GM19035 (cell line): ENCODE measurements at regions not wholly inside any gene's neighbourhood (a gene's known extent, or its start where the extent isn't known, plus 50 kb on each side); places are given as distances from the start of the nearest gene placed in this dataset.

Source experiments
- ATAC-seq: cut with Tn5 transposase; IDR thresholded peaks from one replicate; pipeline ENCODE4 v1.9.1; 2021; ENCODE audit not compliant: unreplicated experiment

DNA sequence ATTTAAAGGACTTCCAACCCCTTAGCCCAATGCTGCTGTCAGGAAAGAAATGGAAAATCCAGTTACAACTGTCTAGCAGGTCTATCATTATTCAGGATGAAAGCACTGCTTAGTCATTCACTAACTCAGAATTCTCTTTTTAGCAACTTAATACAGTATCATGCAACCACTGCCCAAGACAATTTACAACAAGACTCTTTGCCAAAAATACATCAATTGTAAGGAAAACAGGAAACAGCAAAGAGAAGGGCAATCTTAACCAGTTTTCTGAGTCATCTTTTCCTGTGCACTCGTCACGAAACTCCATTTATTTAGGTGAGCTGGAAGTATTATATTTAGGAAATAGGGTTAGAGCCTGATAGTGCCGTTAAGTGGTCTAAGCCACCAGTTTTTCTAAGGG is 1197.7 kb upstream of the CITED2 start:
- ATAC-seq = no peak

DNA sequence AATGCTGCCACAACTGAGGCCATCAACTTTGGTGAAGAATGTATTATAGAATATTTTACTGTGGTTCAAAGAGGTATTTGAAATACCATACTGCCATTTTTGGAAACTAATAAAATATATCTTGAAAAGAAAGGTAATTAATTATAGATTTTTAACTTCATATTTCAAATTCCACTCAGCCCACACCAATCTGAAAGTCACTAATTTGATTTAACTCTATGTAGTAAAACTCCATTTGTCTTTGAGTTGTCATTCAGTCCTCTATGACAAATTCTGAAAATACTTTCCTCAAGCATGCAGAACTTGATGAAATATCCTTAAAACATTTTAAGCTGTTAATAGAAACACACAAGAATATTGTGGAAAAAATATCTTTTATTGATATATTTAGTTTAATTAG is 1196.7 kb upstream of the CITED2 start:
- ATAC-seq = no peak

DNA sequence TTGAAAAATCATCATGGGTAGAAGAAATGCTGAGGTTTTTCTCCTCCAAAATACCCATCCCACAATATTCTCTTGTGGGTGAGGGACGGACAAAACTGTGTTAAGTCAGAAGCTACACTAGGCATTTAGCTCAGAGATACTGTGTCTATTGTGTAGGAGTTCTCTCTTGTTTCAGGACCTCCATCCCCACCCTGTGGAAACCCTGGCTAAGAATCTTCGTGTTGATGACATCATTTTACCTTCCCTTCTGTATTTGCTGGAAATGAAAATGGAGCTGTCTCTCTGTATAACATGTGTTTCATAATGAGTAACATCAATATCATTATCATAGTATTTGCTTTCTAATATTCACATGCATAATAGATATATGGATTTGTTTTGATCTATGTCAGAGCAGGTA is 1193.0 kb upstream of the CITED2 start:
- ATAC-seq = no peak

DNA sequence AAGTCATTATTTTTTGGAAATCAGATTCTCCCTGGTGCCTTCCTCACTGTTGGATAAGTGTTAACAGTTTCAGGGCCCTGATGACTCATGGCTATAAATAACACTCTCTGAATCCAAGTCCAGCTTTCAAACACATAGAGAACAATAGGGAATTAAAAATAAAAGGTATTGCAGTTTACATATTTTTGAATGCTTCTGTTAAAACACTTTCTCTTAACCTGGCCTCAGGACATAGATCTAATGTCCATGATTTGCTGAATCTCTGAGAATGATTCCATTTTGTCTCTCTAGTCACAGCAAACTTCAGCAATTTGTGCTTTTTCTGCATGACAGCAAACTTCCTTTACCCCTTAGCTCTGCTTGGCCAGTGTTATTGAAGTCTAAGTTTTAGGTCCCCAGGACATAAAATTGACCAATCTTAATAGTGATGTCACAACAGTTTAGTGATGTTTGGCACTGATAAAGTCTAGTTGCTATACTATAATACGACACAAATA is 1192.4 kb upstream of the CITED2 start:
- no peak for ATAC-seq

DNA sequence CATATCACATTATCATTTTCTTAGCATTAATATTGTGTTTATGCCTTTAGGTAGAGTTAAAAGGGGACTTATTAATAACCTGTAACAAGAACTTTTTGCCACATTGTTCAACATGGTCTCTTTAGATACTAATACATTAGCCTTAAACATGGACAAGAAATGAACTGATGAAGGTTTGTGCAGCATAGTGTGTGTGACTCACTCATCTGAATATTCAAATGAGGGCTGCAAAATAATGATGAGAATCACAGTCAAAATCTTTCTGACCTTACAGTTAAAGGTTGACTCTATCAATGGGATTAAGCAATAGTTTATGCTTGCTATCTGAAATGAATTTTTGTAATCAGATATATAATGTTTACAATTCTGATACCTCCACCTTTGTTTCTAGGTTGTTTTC is 1189.3 kb upstream of the CITED2 start:
- ATAC-seq = no peak

DNA sequence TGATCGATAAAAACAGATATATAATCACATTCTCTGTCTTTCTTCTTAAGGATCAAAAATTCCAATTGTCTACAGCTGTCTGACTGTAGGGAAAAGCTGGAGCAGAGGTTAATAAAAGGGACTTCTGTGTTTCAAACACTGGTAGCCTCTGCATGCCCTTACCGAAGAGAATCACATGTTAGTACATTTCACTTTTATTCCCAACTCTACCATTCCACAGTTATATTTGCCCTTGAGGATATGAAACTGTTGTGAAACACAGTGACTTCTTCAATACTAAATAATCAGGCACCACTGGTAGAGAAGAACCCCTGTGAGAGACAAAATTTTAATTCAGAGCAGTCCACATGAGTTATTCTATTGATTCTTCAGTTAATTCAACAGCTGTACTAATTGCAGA is 1187.3 kb upstream of the CITED2 start:
- ATAC-seq = no peak

DNA sequence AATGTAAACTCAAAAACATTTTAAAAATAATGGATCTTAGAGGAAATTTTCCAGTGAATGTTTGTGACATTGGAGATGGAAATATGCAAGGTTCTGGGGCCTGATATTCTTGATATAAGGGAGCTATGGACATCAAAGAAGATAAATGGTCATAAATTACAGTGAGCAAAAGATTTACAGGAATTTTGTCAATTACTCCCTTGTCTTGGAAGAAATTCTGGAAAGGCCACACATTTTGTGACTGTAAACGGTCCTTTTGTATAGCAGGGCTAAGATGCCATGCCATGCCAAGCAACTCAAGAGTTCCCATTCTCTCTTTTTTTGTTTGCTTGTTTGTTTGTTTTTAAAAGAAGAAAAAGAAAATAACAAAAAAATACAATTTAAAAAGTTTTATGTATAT is 1186.2 kb upstream of the CITED2 start:
- no peak for ATAC-seq

DNA sequence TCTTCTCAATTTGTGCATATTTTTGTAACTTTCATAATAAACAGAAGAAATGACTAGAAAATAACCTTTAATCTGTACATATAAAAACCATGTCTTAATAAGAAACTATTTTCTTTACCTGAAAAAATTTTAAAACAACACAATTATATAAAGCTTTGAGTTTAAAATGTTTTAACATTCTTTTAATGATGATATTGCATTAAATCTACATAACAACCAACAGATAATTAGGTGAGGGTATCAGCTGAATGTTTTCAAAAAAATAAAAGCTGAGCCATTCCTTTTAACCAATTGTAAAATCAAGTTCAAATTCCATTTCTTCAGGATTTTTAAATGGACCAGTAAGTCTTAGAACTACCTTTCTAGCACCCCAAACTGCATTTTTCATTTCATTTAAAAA is 1185.0 kb upstream of the CITED2 start:
- no peak for ATAC-seq

DNA sequence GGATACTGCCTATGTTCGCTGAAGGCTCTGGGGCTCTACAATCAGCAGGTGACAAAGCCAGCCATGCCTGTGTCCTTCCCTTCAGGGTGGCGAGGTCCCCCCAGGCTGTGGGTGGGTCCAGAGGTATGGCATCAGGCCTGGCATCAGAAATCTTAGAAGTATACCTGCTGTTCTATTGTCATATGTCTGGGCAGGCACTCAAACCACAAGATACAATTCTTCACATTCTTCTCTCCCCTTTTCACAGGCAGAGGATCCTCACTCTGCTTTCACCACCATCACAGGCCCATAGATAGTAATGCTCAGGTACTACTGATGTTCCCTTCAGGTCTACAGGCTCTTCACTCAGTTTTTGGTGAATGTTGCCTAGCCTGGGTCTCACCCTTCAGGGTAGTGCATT is 1180.0 kb upstream of the CITED2 start:
- ATAC-seq = no peak

DNA sequence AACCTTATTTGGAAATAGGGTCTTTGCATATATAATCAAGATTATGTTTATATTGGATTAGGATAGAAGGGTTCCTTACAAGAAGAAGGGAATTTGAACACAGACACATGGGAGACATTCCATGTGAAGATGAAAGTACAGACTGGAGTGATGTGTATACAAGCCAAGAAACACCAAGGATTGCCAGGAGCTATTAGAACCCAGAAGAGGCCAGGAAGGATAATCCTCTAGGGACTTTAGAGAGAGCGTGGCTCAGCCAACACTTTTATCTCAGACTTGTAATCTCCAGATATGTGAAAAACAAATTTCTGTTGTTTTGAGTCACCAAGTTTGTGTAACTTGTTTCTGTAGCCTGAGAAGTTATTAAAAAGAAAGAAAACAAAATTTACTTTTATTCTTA is 1173.9 kb upstream of the CITED2 start:
- no peak for ATAC-seq

DNA sequence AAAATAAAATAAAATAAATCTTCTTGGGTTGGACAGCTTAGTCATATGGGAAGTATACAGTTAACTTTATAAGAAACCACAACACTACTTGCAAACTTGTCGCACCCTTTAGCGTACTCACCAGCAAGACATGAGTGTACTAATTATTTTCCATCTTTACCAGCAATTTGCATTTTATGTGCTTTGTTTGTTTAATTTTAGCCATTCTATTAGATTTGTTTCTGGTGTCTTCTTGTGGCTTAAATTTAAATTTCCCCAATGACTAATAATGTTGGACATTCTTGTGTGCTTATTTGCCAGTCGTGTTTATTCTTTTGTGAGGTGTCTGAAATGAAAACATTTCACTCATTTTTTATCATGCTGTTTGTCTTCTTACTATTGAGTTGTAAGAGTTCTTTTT is 1172.2 kb upstream of the CITED2 start:
- ATAC-seq = no peak

DNA sequence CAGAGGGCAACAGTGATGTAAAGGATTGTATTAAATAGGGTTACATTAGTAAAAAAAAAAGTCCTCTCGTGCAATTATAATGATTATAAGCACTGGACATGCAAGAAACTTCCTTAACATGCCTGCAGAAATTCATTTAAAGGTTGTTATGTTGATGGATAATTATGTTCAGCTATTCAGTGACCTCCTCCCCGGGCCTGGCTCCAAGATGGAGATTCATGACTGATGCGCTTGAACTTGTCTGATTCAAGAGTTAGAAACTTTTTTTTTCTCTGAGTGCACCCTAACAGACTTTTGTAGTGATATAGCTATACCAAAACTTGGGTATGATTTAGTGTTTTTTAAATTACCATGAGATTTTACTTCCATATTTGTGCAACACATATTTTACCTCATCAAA is 1170.0 kb upstream of the CITED2 start:
- no peak for ATAC-seq

DNA sequence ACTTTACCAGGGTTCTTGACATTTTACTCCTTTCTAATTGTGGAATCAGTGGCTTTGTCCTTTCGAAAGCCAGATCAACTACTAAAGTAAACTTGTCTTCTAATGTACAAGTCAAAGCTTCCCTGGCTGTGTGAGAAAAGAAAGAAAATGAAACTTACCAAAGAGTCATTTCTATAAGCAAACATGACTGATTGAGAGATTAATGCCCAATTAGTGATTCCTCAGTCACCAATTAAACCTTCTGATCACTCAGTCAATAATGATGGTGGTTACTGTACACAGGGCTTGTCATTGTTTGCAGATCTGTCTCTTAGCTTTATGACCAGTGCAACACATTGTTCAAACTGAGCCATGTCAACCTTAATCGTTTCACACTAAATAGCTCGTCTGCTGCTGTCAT is 1168.4 kb upstream of the CITED2 start:
- ATAC-seq = no peak

DNA sequence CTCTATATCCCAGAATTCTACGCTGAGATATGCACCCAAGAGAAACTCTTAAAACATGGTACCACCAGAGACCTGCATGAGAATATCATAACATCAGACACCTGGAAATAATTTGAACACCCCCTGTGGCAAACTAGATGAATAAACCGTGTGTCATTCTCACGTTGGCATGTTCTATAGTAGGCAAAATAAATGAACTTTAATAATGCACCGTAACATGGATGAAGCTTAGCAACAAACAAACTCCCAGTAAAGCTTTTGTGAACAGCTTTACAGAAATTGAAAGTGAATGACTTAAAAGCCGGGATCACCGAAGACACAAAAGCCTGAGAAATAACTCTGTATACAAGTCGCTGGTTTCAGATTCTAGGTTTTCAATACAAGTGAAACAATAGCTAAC is 1166.8 kb upstream of the CITED2 start:
- no peak for ATAC-seq

DNA sequence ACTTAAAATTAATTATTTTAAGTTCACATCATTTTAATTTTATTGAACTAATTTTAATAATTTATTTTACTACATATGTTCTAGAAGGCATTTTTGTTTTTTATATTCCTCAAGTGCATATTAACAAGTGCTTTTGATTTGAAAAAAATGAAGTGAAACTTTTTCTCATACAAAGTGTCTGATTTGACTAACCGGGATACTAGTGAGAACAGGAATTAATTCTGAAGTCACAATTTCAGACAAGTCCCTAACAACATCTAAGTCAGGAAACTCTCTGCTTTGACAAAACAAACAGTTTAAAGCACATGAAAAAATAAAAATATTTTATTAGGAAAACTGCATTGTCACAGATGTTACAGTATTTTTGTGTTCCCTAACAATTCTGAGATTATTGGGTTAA is 1166.3 kb upstream of the CITED2 start:
- no peak for ATAC-seq

DNA sequence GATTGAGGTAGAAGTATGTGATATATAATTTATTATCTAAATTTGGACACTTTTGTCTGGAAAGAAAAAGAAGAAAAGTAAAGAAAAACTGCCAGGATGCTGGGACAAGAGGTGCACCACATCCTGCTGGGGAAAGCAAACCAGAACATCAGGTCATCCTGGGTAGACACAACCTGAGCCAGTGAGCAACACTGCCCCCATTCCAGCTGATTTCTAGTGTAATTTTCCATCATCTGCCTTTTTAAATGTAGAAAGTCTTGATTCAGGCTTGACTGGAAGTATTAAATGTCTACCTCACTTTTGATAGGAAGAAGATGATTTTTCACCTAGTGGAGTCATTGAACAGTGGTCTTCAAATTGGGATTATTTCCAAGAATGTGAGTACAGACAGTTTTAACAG is 1164.5 kb upstream of the CITED2 start:
- ATAC-seq = no peak

DNA sequence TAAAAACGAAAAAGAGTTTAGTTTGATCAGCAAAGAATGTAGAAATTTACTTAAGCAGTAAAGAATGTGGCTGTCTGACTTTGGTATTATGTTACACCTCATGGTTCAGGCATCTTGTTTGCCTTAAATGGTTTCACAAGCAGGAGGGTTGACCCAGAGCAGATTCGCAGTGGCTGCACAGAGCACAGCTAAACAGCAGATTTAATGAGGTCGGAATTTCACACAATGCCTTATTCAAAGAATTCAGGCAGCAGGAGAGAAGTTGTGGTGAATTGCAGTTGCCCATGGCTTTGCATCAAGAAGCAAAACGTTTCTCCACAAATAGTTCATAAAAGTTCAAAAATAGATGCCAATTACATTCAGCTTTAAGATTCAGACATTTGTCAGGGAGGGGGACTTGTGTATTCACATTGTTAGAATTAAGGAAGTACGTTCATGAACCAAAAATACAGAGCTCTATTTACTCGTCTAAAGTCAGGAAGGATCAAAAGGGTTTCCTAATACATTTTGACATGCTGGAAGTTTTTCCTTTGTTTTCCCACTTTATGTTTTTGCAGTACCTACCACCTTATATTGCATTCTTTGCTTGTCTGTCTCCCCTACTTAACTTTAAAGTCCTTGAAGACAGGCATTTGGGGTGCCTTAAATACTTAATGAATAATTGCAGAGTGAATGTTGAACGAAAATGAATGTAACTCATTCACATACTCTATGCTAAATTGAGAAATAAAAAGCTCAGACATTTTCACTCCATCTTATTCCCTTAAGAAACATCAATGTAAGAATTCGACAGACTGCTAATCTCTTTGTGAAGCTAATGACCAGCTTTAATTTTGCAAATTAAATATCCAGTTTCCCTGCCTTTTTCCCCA is 1163.6 kb upstream of the CITED2 start:
- no peak for ATAC-seq

DNA sequence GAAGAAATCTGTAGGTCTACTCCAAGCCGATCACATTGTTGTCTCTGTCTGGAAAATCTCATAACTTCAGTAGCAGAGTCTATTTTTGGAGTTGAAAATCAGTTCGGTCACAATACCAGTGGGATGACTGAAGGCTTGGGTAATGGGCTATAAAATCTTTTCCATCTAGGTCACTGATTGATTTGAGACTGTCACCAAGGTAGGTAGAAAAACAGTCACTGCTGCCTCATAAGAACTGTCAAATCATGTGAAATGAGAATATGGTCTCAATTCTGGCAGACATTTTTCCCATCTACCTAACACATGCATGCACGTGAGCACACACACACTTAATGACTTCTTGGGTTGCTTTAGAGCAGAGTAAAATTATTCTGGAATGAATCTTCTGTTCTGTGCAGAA is 1162.8 kb upstream of the CITED2 start:
- ATAC-seq = no peak

DNA sequence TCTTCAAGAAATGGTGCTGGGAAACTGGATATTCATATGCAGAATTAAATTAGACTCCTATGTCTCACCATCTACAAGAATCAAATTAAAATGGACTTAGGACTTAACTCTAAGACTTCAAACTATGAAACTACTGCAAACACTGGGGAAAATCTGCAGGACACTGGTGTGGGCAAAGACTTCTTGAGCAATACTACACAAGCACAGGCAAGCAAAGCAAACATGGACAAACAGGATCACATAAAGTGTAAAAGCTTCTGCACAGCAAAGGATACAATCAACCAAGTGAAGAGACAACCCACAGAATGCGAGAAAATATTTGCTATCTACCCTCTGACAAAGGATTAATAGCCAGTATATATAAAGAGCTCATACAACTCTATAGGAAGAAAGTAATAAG is 1161.1 kb upstream of the CITED2 start:
- ATAC-seq = no peak

DNA sequence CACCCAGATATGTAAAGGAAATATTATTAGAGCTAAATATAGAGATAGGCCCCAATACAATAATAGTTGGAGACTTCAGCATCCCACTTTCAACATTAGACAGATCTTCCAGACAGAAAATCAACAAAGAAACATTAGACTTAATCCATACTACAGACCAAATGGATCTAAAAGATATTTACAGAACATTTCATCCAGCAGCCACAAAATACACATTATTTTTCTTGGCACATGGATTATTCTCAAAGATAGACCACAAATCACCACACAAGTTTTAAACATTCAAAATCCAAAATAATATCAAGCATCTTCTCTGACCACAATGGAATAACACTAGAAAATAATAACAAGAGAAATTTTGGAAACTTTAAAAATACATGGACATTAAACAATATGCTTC is 1159.1 kb upstream of the CITED2 start:
- ATAC-seq = no peak

DNA sequence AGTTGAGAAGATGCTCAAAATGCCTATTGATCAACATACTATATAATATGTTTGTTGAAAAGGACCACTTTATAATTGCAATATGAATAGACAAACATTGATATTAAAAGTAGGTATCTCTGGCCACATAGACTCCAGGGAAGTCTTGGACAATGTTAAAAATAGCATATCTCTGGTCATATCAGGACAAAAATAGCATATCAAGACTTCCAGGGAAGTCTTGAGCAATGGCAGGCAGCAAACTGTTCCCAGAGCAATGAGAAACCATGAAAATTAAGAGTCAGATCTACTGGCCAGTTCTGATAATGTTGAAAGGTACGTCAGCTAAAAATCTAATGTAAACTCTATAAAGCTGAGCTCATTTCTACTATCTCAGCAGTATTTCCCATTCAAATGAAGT is 1130.3 kb upstream of the CITED2 start:
- no peak for ATAC-seq

DNA sequence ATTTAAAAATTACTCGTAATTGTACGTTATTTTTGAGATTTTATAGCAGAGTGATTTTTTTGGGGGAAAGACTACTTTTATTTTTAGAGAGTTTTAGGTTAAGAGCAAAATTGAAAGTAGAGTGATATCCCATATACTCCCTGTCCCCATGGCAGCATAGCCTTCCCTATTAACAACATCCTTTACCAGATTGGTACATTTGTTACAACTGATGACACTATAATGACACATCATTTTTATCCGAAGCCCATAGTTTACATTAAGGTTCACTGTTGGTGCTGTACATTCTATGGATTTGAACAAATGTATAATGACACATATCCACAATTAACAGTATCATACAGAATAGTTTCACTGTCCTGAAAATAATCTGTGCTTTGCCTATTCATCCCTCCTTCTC is 1126.4 kb upstream of the CITED2 start:
- no peak for ATAC-seq

DNA sequence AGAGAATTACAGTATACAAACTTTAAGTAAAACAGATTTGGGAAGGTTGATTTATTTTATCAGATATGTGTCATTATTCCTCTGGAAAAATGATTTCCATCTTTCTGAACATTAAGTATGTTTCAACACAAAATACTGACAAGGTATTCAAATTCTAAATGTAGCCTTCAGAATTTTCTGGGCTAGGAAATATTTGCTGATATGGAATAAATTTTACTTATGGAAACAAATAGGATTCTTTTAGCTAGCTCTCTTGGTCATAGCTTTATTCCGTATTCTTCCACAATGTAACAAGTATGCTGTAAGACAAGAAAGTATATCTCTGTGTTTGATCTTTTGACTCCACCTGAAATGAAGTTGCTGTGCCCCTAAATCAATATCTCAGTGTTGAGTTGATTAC is 1125.2 kb upstream of the CITED2 start:
- no peak for ATAC-seq
